ENCODE measurements at regions not wholly inside any gene's neighbourhood (a gene's known extent, or its start where the extent isn't known, plus 50 kb on each side); places are given as distances from the start of the nearest gene placed in this dataset.
"Not testable (repeated sequence)": the region's sequence is repeated elsewhere in the genome, so short reads cannot be mapped to it uniquely, and the experiment has no call there.

GRCh38 chr4:12431259-12431658, 1002.6 kb upstream of the HS3ST1 start:
- DNase-seq = not testable (repeated sequence)

- DNase-seq = no peak
Measured at GRCh38 chr4:12421364-12421763, 992.7 kb upstream of the HS3ST1 start.

GRCh38 chr4:12416755-12417154, 988.1 kb upstream of the HS3ST1 start:
- DNase-seq = no peak

GRCh38 chr4:12414181-12414812, 985.6 kb upstream of the HS3ST1 start:
- no peak for DNase-seq

- no peak for DNase-seq
Measured at GRCh38 chr4:12411072-12411471, 982.4 kb upstream of the HS3ST1 start.

- no peak for DNase-seq
Measured at GRCh38 chr4:12409507-12410190, 981.0 kb upstream of the HS3ST1 start.

- DNase-seq = no peak
Measured at GRCh38 chr4:12408364-12408763, 979.7 kb upstream of the HS3ST1 start.

GRCh38 chr4:12403175-12403574, 974.5 kb upstream of the HS3ST1 start:
- no peak for DNase-seq

- DNase-seq = no peak
Measured at GRCh38 chr4:12399781-12400180, 971.1 kb upstream of the HS3ST1 start.

- DNase-seq = no peak
Measured at GRCh38 chr4:12393631-12394262, 965.1 kb upstream of the HS3ST1 start.

GRCh38 chr4:12389604-12390003, 960.9 kb upstream of the HS3ST1 start:
- no peak for DNase-seq

GRCh38 chr4:12382567-12382966, 953.9 kb upstream of the HS3ST1 start:
- no peak for DNase-seq

- DNase-seq = no peak
Measured at GRCh38 chr4:12379191-12379590, 950.5 kb upstream of the HS3ST1 start.

GRCh38 chr4:12375805-12376204, 947.1 kb upstream of the HS3ST1 start:
- DNase-seq = no peak

GRCh38 chr4:12365869-12366268, 937.2 kb upstream of the HS3ST1 start:
- not testable (repeated sequence) for DNase-seq

GRCh38 chr4:12360391-12360790, 931.7 kb upstream of the HS3ST1 start:
- DNase-seq = no peak

GRCh38 chr4:12359420-12359819, 930.7 kb upstream of the HS3ST1 start:
- DNase-seq = no peak

GRCh38 chr4:12333083-12333482, 904.4 kb upstream of the HS3ST1 start:
- not testable (repeated sequence) for DNase-seq

GRCh38 chr4:12324965-12325364, 896.3 kb upstream of the HS3ST1 start:
- no peak for DNase-seq

GRCh38 chr4:12319765-12320164, 891.1 kb upstream of the HS3ST1 start:
- DNase-seq = no peak

- DNase-seq = no peak
Measured at GRCh38 chr4:12304905-12305304, 876.2 kb upstream of the HS3ST1 start.

- no peak for DNase-seq
Measured at GRCh38 chr4:12296366-12296765, 867.7 kb upstream of the HS3ST1 start.

- no peak for DNase-seq
Measured at GRCh38 chr4:12293906-12294525, 865.3 kb upstream of the HS3ST1 start.

- no peak for DNase-seq
Measured at GRCh38 chr4:12286351-12286750, 857.7 kb upstream of the HS3ST1 start.
